ENCODE measurements at regions not wholly inside any gene's neighbourhood (a gene's known extent, or its start where the extent isn't known, plus 50 kb on each side); places are given as distances from the start of the nearest gene placed in this dataset.
"Not testable (repeated sequence)": the region's sequence is repeated elsewhere in the genome, so short reads cannot be mapped to it uniquely, and the experiment has no call there.

DNA sequence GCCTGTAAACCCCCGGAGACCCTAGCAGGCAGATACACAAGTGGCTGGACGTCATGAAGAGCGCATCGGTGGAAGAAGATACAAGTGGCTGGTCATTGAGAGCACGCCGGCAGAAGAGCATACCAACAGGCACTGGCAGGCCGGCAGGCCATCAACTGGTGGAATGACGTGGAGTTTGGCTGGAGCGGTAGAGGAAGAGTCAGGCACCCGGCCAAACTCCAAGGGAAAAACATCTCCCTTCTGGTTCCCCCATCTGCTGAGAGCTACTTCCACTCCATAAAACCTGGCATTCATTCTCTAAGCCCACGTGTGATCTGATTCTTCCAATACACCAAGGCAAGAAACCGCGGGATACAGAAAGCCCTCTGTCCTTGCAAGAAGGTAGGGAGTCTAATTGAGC is 113.4 kb upstream of the NPSR1 start:
- H3K27me3 ChIP-seq (ENCODE audit: control insufficient read depth in 5 of 5, insufficient read depth in 4 of 5, low read length in 5 of 5): no peaks in the 10 kb centered on the region
- no peaks in the 10 kb centered on the region for H3K36me3 ChIP-seq (ENCODE audit: control insufficient read depth in 5 of 5, insufficient read depth in 5 of 5, low read length in 5 of 5)
- H3K9ac ChIP-seq (ENCODE audit: low read length in 5 of 5): no peak overlapping the region
- no peak overlapping the region for H3K27ac ChIP-seq (ENCODE audit: low read depth, low read length)
- H3K9me3 ChIP-seq (ENCODE audit: control insufficient read depth in 5 of 5, low read length in 5 of 5): peaks cover 0 to 12% (median 3%) of the 10 kb centered on the region in 5 donors
- H3K4me1 ChIP-seq (ENCODE audit: control insufficient read depth in 5 of 5, insufficient read depth in 5 of 5, low read length in 5 of 5): no peaks in the 10 kb centered on the region
- no peak overlapping the region for H3K4me3 ChIP-seq (ENCODE audit: low read depth in 1 of 5, low read length in 5 of 5)

DNA sequence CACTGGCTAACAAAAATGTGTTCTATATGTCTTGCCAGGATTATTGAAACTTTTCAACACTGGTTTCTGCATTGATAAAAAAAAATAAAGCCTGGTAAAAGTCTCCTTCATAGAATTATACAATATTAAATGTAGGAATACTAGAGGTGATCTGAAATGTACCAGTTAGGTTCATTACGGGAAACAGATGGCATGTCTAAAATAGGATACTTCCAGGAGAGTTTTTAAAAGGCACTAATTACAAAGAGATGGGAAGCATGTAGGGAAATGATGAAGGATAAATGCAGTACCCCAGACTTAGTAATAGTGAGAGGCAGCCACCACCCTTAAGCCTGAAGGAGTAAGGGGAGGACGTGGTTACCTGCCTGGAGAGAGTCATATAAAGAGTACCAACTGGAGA is 107.0 kb upstream of the NPSR1 start:
- Histone ChIP-seq H3K27ac (ENCODE audit: low read depth, low read length) (no peak overlapping the region), H3K9me3 (ENCODE audit: control insufficient read depth in 5 of 5, low read length in 5 of 5) (peaks cover 0 to 20% (median 9%) of the 10 kb centered on the region in 5 donors), H3K9ac (ENCODE audit: low read length in 5 of 5) (no peak overlapping the region), H3K4me1 (ENCODE audit: control insufficient read depth in 5 of 5, insufficient read depth in 5 of 5, low read length in 5 of 5) (no peaks in the 10 kb centered on the region), H3K36me3 (ENCODE audit: control insufficient read depth in 5 of 5, insufficient read depth in 5 of 5, low read length in 5 of 5) (no peaks in the 10 kb centered on the region), H3K4me3 (ENCODE audit: low read depth in 1 of 5, low read length in 5 of 5) (no peak overlapping the region), H3K27me3 (ENCODE audit: control insufficient read depth in 5 of 5, insufficient read depth in 4 of 5, low read length in 5 of 5) (no peaks in the 10 kb centered on the region)

DNA sequence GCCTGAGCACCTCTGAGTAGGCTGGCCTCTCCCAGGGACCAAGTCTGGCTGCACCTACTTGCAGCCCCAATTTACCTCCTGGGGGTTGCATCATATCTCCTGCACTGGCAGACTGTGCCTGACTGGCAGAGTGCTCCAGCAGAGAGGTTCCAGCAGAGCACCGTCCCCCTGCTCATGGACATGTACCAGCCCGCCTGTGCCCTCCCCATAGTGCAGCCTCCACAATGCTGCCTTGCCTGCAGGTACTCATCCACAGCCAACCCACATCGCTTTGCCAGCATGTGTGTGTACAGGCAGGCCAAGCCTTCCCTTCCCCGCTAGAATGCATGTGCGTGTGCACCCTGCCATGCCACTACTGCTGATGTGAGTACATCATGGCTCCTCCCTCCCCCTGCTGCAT is 105.5 kb upstream of the NPSR1 start:
- Histone ChIP-seq H3K4me3 (ENCODE audit: low read depth in 1 of 5, low read length in 5 of 5) (no peak overlapping the region), H3K4me1 (ENCODE audit: control insufficient read depth in 5 of 5, insufficient read depth in 5 of 5, low read length in 5 of 5) (no peaks in the 10 kb centered on the region), H3K27me3 (ENCODE audit: control insufficient read depth in 5 of 5, insufficient read depth in 4 of 5, low read length in 5 of 5) (no peaks in the 10 kb centered on the region), H3K9ac (ENCODE audit: low read length in 5 of 5) (no peak overlapping the region), H3K36me3 (ENCODE audit: control insufficient read depth in 5 of 5, insufficient read depth in 5 of 5, low read length in 5 of 5) (no peaks in the 10 kb centered on the region), H3K27ac (ENCODE audit: low read depth, low read length) (no peak overlapping the region), H3K9me3 (ENCODE audit: control insufficient read depth in 5 of 5, low read length in 5 of 5) (peaks cover 0 to 24% (median 10%) of the 10 kb centered on the region in 5 donors)

DNA sequence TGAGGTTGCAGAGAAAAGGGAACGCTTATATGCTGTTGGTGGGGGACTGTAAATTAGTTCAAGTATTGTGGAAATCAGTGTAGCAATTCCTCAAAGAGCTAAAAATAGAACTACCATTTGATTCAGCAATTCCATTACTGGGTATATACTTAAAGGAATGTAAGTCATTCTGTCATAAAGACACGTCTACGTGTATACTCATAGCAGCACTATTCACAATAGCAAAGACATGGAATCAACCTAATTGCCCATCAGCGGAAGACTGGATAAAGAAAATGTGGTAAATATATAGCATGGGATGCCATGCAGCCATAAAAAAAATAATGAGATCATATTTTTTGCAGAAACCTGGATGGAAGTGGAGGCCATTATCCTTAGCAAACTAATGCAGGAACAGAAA is 100.0 kb upstream of the NPSR1 start:
- Histone ChIP-seq H3K27me3 (ENCODE audit: control insufficient read depth in 5 of 5, insufficient read depth in 4 of 5, low read length in 5 of 5) (no peaks in the 10 kb centered on the region), H3K9me3 (ENCODE audit: control insufficient read depth in 5 of 5, low read length in 5 of 5) (peaks cover 0 to 22% (median 7%) of the 10 kb centered on the region in 5 donors), H3K4me3 (ENCODE audit: low read depth in 1 of 5, low read length in 5 of 5) (no peak overlapping the region), H3K9ac (ENCODE audit: low read length in 5 of 5) (no peak overlapping the region), H3K27ac (ENCODE audit: low read depth, low read length) (no peak overlapping the region), H3K4me1 (ENCODE audit: control insufficient read depth in 5 of 5, insufficient read depth in 5 of 5, low read length in 5 of 5) (no peaks in the 10 kb centered on the region), H3K36me3 (ENCODE audit: control insufficient read depth in 5 of 5, insufficient read depth in 5 of 5, low read length in 5 of 5) (no peaks in the 10 kb centered on the region)

DNA sequence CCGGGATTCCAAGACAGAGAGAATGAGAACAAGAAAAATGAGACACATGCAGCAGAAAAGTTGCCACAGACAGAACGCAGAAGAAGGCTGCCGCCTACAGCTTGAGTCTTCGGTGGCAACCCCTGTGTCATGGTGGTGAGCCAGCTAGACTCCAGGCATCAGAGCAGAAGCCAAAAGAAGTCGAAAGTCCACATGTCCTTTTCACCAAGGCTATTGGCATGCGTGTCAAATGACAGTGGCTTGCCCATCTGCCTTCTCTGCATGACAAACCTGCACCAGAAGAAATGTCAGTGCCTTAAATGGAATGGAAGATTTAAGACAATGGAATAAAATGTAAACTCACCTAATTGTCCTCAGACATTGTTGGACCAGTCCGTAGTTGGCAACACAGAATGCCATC is 93.9 kb upstream of the NPSR1 start:
- Histone ChIP-seq H3K36me3 (ENCODE audit: control insufficient read depth in 5 of 5, insufficient read depth in 5 of 5, low read length in 5 of 5) (no peaks in the 10 kb centered on the region), H3K9me3 (ENCODE audit: control insufficient read depth in 5 of 5, low read length in 5 of 5) (peaks cover 0 to 4% (median 2%) of the 10 kb centered on the region in 5 donors), H3K27me3 (ENCODE audit: control insufficient read depth in 5 of 5, insufficient read depth in 4 of 5, low read length in 5 of 5) (no peaks in the 10 kb centered on the region), H3K4me3 (ENCODE audit: low read depth in 1 of 5, low read length in 5 of 5) (no peak overlapping the region), H3K27ac (ENCODE audit: low read depth, low read length) (no peak overlapping the region), H3K4me1 (ENCODE audit: control insufficient read depth in 5 of 5, insufficient read depth in 5 of 5, low read length in 5 of 5) (no peaks in the 10 kb centered on the region), H3K9ac (ENCODE audit: low read length in 5 of 5) (no peak overlapping the region)

DNA sequence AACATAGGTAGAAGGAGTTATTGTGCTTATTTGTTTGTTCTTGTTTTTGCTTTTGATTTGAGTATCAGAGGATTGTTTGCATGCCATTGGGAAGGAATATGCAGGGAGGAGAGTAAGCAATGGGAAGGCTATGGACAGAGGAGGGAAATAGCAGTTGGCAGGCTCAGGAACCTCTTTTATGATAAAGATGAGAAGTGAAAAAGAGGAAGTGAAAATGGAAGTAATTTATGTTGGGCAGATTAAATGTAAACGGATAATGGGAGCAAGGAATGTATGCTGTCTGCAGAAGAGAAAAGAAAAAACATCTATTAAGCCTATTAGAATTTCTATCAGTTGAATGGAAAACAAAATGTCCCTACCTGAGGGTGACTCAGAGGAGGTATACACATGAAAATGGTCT is 90.1 kb upstream of the NPSR1 start:
- Histone ChIP-seq H3K27me3 (ENCODE audit: control insufficient read depth in 5 of 5, insufficient read depth in 4 of 5, low read length in 5 of 5) (no peaks in the 10 kb centered on the region), H3K9me3 (ENCODE audit: control insufficient read depth in 5 of 5, low read length in 5 of 5) (peaks cover 0 to 4% (median 0%) of the 10 kb centered on the region in 5 donors), H3K27ac (ENCODE audit: low read depth, low read length) (no peak overlapping the region), H3K4me3 (ENCODE audit: low read depth in 1 of 5, low read length in 5 of 5) (no peak overlapping the region), H3K36me3 (ENCODE audit: control insufficient read depth in 5 of 5, insufficient read depth in 5 of 5, low read length in 5 of 5) (no peaks in the 10 kb centered on the region), H3K9ac (ENCODE audit: low read length in 5 of 5) (no peak overlapping the region), H3K4me1 (ENCODE audit: control insufficient read depth in 5 of 5, insufficient read depth in 5 of 5, low read length in 5 of 5) (no peaks in the 10 kb centered on the region)

DNA sequence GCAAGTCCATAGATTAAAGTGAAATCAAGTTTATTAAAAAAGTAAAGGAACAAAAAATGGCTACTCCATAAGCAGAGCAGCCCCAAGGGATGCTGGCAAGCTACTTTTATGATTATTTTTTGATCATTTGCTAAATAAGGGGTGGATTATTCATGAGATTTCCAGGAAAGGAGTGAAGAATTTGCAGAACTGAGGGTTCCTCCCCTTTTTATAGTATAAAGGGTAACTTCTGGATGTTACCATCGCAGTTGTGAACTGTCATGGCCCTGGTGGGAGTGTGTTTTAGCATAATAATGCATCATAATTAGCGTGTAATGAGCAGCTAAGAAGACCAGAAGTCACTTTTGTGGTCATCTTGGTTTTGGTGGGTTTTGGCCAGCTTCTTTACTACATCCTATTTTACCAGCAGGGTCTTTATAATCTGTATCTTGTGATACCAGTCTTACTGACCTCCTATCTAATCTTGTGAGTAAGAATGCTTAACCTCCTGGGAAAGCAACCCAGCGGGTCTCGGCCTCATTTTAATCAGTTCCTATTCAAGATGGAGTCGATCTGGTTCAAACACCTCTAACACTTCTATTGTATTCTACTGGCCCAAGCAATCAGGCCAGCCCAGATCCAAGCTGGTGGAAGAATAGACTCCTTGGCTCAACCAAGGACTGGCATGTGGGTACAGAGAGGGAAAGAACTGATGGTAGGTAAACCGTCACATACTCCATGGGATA is 87.9 kb upstream of the NPSR1 start:
- Histone ChIP-seq H3K9ac (ENCODE audit: low read length in 5 of 5) (no peak overlapping the region), H3K27ac (ENCODE audit: low read depth, low read length) (no peak overlapping the region), H3K9me3 (ENCODE audit: control insufficient read depth in 5 of 5, low read length in 5 of 5) (peaks cover 0 to 4% (median 0%) of the 10 kb centered on the region in 5 donors), H3K36me3 (ENCODE audit: control insufficient read depth in 5 of 5, insufficient read depth in 5 of 5, low read length in 5 of 5) (no peaks in the 10 kb centered on the region), H3K27me3 (ENCODE audit: control insufficient read depth in 5 of 5, insufficient read depth in 4 of 5, low read length in 5 of 5) (no peaks in the 10 kb centered on the region), H3K4me3 (ENCODE audit: low read depth in 1 of 5, low read length in 5 of 5) (no peak overlapping the region), H3K4me1 (ENCODE audit: control insufficient read depth in 5 of 5, insufficient read depth in 5 of 5, low read length in 5 of 5) (no peaks in the 10 kb centered on the region)

DNA sequence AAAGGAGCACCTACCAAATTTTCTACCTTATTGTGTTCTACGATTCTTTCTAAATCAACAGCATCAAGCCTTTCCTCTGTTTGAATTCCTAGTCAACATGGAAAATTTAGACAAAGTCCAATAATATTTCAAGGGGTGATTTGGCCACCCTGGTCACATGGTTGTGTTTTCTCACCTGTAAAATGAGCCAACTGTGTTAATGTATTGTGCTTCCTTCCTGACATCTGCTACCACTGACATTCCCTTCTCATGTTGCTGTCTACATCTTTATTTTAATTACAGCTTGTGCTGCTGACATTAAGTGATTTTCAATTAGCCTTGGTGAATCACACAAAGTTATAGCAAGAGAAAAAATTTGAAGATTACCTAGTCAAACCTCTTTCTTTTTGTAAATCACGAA is 83.0 kb upstream of the NPSR1 start:
- H3K27me3 ChIP-seq (ENCODE audit: control insufficient read depth in 5 of 5, insufficient read depth in 4 of 5, low read length in 5 of 5): no peaks in the 10 kb centered on the region
- H3K27ac ChIP-seq (ENCODE audit: low read depth, low read length): no peak overlapping the region
- no peak overlapping the region for H3K4me3 ChIP-seq (ENCODE audit: low read depth in 1 of 5, low read length in 5 of 5)
- H3K9me3 ChIP-seq (ENCODE audit: control insufficient read depth in 5 of 5, low read length in 5 of 5): peaks cover 0 to 2% (median 0%) of the 10 kb centered on the region in 5 donors
- no peak overlapping the region for H3K9ac ChIP-seq (ENCODE audit: low read length in 5 of 5)
- H3K4me1 ChIP-seq (ENCODE audit: control insufficient read depth in 5 of 5, insufficient read depth in 5 of 5, low read length in 5 of 5): no peaks in the 10 kb centered on the region
- no peaks in the 10 kb centered on the region for H3K36me3 ChIP-seq (ENCODE audit: control insufficient read depth in 5 of 5, insufficient read depth in 5 of 5, low read length in 5 of 5)

DNA sequence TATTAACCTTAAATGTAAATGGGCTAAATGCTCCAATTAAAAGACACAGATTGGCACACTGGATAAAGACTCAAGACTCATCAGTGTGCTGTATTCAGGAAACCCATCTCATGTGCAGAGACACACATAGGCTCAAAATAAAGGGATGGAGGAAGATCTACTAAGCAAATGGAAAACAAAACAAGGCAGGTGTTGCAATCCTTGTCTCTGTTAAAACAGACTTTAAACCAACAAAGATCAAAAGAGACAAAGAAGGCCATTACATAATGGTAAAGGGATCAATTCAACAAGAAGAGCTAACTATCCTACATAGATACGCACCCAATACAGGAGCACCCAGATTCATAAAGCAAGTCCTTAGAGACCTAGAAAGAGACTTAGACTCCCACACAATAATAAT is 80.1 kb upstream of the NPSR1 start:
- H3K27me3 ChIP-seq (ENCODE audit: control insufficient read depth in 5 of 5, insufficient read depth in 4 of 5, low read length in 5 of 5); H3K4me1 ChIP-seq (ENCODE audit: control insufficient read depth in 5 of 5, insufficient read depth in 5 of 5, low read length in 5 of 5); H3K36me3 ChIP-seq (ENCODE audit: control insufficient read depth in 5 of 5, insufficient read depth in 5 of 5, low read length in 5 of 5); H3K4me3 ChIP-seq (ENCODE audit: low read depth in 1 of 5, low read length in 5 of 5); H3K9ac ChIP-seq (ENCODE audit: low read length in 5 of 5); H3K27ac ChIP-seq (ENCODE audit: low read depth, low read length); H3K9me3 ChIP-seq (ENCODE audit: control insufficient read depth in 5 of 5, low read length in 5 of 5): not testable (repeated sequence)

DNA sequence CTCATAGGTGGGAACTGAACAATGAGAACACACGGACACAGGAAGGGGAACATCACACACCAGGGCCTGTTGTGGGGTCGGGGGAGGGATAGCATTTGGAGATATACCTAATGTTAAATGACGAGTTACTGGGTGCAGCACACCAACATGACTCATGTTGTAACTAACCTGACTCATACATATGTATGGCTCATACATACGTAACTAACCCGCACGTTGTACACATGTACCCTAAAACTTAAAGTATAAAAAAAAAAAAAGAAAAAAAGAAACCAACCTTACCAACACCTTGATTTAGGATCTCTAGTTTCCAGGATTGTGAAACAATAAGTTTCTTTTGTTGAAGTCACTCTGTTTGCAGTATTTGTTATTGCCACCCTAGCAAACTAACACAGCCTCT is 76.3 kb upstream of the NPSR1 start:
- H3K27me3 ChIP-seq (ENCODE audit: control insufficient read depth in 5 of 5, insufficient read depth in 4 of 5, low read length in 5 of 5); H3K4me3 ChIP-seq (ENCODE audit: low read depth in 1 of 5, low read length in 5 of 5); H3K4me1 ChIP-seq (ENCODE audit: control insufficient read depth in 5 of 5, insufficient read depth in 5 of 5, low read length in 5 of 5); H3K9me3 ChIP-seq (ENCODE audit: control insufficient read depth in 5 of 5, low read length in 5 of 5); H3K36me3 ChIP-seq (ENCODE audit: control insufficient read depth in 5 of 5, insufficient read depth in 5 of 5, low read length in 5 of 5); H3K9ac ChIP-seq (ENCODE audit: low read length in 5 of 5); H3K27ac ChIP-seq (ENCODE audit: low read depth, low read length): not testable (repeated sequence)
